IgD-negative memory B cell (primary cell): ENCODE measurements at regions not wholly inside any gene's neighbourhood (a gene's known extent, or its start where the extent isn't known, plus 50 kb on each side); places are given as distances from the start of the nearest gene placed in this dataset.
"Not testable (repeated sequence)": the region's sequence is repeated elsewhere in the genome, so short reads cannot be mapped to it uniquely, and the experiment has no call there.

ENCODE experiments used
- H3K27ac Mint-ChIP-seq, 3 donors: one replicate each; pipeline ENCODE4 v1.8.0; 2020 to 2022; ENCODE audit warnings: mild to moderate bottlenecking in 3 of 3, mixed read lengths in 3 of 3, moderate library complexity in 1 of 3
- H3K27me3 Mint-ChIP-seq: one replicate; pipeline ENCODE4 v1.8.0; 2021; ENCODE audit warnings: mixed read lengths
- H3K36me3 Mint-ChIP-seq: one replicate; pipeline ENCODE4 v1.8.0; 2020; ENCODE audit warnings: mild to moderate bottlenecking, mixed read lengths
- H3K4me1 Mint-ChIP-seq, 3 donors: one replicate each; pipeline ENCODE4 v1.8.0; 2020 to 2022; ENCODE audit warnings: mixed read lengths in 3 of 3, mild to moderate bottlenecking in 1 of 3
- H3K4me3 Mint-ChIP-seq, 4 donors: one replicate each; pipeline ENCODE4 v1.8.0; 2020 to 2022; ENCODE audit warnings: mild to moderate bottlenecking in 4 of 4, mixed read lengths in 4 of 4, moderate library complexity in 3 of 4
- H3K9me3 Mint-ChIP-seq, 3 donors: one replicate each; pipeline ENCODE4 v1.8.0; 2020 to 2021; ENCODE audit warnings: mixed read lengths in 3 of 3, mild to moderate bottlenecking in 1 of 3

DNA sequence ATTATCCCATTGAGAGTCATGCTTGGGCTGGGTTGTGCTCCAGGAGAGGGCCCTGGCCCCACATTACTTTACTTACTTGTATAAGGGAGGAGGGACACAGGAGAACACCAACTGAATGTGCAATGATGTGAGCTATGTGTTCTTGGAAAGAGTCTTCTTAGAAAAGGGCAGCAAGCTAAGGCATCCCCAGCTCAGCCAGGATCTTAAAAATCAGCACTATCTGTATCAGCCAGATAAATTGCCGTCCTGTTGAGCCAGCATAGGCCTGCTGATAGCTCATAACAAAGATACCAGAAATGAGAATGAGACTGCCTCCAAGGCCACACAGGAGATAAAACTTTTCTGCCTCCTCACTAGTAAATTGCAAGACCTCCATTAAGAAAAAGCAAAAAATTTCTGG, 357.5 kb downstream of the CAAP1 start:
- Mint-ChIP-seq H3K27me3 (no peaks in the 10 kb centered on the region), H3K4me1 (no peaks in the 10 kb centered on the region), H3K9me3 (peaks cover 0 to 19% (median 2%) of the 10 kb centered on the region in 3 donors), H3K36me3 (peaks cover 4% of the 10 kb centered on the region), H3K4me3 (no peak overlapping the region), H3K27ac (no peak overlapping the region)

DNA sequence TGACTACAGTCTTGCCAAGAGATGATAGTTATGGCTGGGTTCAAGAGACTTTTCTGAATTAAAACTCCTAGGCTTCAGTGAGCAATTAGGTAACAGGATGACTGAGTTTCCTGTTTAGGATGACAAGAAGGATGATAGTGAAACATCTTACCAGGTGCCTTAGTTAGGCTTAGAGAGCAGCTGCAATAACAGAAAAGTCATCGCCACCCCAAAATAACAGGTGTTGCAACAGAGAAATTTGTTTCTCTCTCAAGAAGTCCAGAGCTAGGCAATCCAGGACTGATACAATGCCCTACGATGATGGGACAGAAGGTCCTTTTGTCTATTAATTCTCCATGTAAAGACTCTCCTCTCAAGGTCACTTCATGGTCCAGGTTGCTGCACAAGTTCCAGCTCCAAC, 361.8 kb downstream of the CAAP1 start:
- no peak overlapping the region for H3K27ac Mint-ChIP-seq
- peaks cover 2% of the 10 kb centered on the region for H3K36me3 Mint-ChIP-seq

DNA sequence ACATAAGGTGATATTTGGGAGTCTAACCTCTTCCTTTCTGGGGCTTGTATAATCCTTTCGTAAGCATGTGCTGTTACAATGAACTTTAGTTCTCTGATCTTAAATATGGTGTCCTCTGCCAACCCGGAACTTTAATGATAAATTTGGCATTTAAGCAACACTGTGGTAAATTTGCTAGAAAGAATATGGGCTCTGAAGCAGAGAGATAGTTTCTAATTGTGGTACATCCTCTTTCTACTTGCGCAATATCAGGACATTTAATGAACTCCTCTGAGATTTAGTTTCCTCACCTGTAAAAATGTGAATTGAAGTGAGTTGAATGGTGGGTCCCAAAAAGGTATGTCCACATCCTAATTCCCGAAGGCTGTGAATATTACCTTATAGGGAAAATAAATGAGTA, 364.7 kb downstream of the CAAP1 start:
- no peaks in the 10 kb centered on the region for H3K27me3 Mint-ChIP-seq
- H3K4me1 Mint-ChIP-seq, result no peaks in the 10 kb centered on the region
- no peaks in the 10 kb centered on the region for H3K36me3 Mint-ChIP-seq
- H3K9me3 Mint-ChIP-seq, result peaks cover 2 to 10% (median 3%) of the 10 kb centered on the region in 3 donors
- no peak overlapping the region for H3K4me3 Mint-ChIP-seq
- H3K27ac Mint-ChIP-seq, result no peak overlapping the region

More for the DNA sequence above, 361.8 kb downstream of the CAAP1 start:
- H3K27me3 Mint-ChIP-seq, result no peaks in the 10 kb centered on the region
- no peaks in the 10 kb centered on the region for H3K4me1 Mint-ChIP-seq
- H3K4me3 Mint-ChIP-seq, result no peak overlapping the region
- peaks cover 2 to 14% (median 3%) of the 10 kb centered on the region in 3 donors for H3K9me3 Mint-ChIP-seq

DNA sequence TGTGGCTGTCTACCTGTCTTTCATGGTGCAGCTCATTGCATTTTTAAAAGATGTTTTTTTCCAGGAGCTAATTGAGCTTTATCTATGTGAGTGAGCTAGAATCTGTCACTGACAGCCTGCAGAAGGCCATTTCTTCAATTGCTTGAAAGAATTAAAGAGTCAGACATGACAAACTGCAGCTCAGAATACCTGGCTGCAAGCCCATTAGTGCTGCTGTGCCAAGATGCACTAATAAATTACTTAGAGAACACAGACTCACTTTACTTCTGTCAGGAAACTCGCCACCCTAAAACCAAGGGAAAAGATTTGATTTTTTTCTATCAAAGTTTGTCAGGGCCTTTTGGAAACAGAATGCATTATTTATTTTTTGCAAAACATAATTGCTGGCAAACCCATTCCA, 368.3 kb downstream of the CAAP1 start:
- Mint-ChIP-seq H3K9me3 (peaks cover 1 to 6% (median 2%) of the 10 kb centered on the region in 3 donors), H3K4me1 (peaks cover 0 to 2% (median 0%) of the 10 kb centered on the region in 3 donors), H3K36me3 (no peaks in the 10 kb centered on the region), H3K4me3 (no peak overlapping the region), H3K27ac (no peak overlapping the region), H3K27me3 (no peaks in the 10 kb centered on the region)

DNA sequence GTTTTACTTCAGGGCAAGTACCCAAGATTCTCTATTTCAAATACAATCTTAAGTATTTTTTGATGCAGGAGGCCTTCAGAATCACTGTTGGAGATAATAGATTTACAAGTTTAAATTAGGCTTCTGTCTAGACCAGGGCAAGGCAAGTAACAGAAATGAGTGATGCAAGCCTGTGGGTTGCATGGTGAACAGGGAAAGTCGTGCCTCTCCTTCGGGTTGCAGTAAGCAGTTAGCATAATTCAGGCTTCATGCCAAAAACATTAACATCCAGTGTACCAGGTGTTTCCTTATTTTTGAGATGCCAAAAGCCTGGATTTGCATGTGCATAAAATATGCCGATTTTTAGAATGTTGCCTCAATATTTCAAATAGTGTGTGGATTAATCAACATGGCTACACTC, 369.0 kb downstream of the CAAP1 start:
- H3K27me3 Mint-ChIP-seq, result no peaks in the 10 kb centered on the region

DNA sequence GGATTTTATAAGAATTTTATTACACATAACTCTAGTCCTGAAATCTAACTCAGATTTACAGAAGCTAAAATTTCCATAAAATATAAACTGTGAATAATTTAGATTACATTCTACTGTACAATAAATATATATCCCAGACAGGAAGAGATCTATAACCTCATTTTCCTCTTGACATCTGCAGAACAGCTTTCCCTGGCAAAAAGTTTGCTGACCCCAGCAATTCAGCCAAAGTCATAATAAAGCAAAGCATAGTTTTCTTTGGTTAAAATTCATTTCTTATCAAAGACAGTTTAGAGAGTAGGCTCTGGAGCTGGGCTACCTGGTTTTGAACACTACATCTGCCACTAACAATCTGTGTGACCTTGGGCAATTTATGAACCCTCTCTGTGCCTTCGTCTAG, 372.5 kb downstream of the CAAP1 start:
- H3K9me3 Mint-ChIP-seq, result peaks cover 0 to 9% (median 0%) of the 10 kb centered on the region in 3 donors
- H3K4me3 Mint-ChIP-seq, result no peak overlapping the region
- no peaks in the 10 kb centered on the region for H3K27me3 Mint-ChIP-seq

More for the DNA sequence above, 369.0 kb downstream of the CAAP1 start:
- peaks cover 0 to 2% (median 0%) of the 10 kb centered on the region in 3 donors for H3K4me1 Mint-ChIP-seq
- H3K4me3 Mint-ChIP-seq, result no peak overlapping the region
- no peaks in the 10 kb centered on the region for H3K36me3 Mint-ChIP-seq
- H3K27ac Mint-ChIP-seq, result no peak overlapping the region
- peaks cover 1 to 6% (median 2%) of the 10 kb centered on the region in 3 donors for H3K9me3 Mint-ChIP-seq

DNA sequence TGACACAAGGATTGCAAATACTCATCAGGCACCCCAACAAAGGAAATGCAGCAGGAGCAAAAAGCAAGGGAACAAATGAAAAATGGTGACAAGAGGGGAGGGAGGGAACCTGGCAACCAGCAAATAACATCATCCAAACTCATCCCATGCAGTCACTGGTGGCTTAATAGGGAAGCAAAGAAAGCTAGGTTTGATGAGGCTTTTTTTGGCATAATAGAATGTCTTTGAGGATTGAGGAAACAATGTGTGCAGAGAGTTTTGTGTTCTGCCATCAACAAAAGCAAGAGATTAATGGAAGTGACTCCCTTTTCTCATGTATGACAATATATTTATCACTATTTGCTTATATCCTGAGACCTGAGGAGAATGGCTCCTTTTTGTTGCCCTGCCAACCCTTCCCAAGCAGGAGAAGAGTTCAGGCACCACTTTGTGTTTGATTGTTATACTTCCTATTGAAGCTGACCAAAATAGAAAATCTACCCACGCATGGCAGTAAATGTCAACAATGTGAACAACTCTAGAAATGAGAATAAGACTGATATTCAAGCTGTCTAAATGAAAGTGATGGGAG, 375.7 kb downstream of the CAAP1 start:
- peaks cover 0 to 2% (median 0%) of the 10 kb centered on the region in 3 donors for H3K4me1 Mint-ChIP-seq
- H3K27me3 Mint-ChIP-seq, result no peaks in the 10 kb centered on the region
- H3K36me3 Mint-ChIP-seq, result no peaks in the 10 kb centered on the region
- H3K9me3 Mint-ChIP-seq, result peaks cover 0 to 6% (median 0%) of the 10 kb centered on the region in 3 donors
- H3K27ac Mint-ChIP-seq, result no peak overlapping the region
- H3K4me3 Mint-ChIP-seq, result no peak overlapping the region

More for the DNA sequence above, 372.5 kb downstream of the CAAP1 start:
- peaks cover 0 to 2% (median 0%) of the 10 kb centered on the region in 3 donors for H3K4me1 Mint-ChIP-seq
- no peaks in the 10 kb centered on the region for H3K36me3 Mint-ChIP-seq
- no peak overlapping the region for H3K27ac Mint-ChIP-seq

DNA sequence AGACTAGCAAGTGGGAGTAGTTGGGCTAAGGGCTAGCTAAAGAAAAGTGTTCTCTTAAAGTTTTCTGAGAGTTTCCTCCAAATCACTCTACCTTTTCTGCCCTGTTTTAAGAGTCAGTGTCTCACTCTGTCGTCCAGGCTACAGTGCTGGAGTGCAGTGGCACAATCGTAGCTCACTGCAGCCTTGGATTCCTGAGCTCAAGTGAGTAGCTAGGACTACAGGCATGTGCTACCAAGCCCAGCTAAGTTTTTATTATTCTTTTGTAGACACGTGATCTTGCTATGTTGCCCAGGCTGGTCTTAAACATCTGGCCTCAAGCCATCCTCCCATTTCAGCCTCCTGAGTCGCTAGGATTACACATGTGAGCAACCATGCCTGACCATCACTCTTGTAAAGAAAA, 378.9 kb downstream of the CAAP1 start:
- Mint-ChIP-seq H3K4me3 (no peak overlapping the region), H3K27me3 (no peaks in the 10 kb centered on the region), H3K4me1 (no peaks in the 10 kb centered on the region), H3K36me3 (no peaks in the 10 kb centered on the region), H3K27ac (no peak overlapping the region), H3K9me3 (peaks cover 0 to 3% (median 3%) of the 10 kb centered on the region in 3 donors)

DNA sequence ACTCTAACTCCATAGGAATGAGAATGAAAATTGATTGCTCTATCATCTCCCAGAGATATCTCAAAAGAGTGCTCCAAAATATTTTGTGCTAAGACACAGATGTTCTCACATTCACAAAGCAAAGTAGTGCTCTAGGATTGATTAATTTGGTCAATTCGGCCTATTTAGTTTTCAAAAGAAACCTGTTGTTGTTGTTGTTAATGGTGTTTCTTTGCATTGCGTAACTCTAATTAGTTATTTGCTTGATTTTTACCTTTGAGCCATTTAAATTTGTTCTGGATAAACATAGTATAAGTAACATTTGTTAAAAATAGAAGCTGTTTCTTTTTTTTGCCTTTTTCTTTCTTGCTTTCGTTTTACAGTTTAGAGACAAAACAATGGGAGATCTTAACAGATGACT, 382.5 kb downstream of the CAAP1 start:
- H3K4me1 Mint-ChIP-seq, result no peaks in the 10 kb centered on the region
- H3K27me3 Mint-ChIP-seq, result no peaks in the 10 kb centered on the region
- H3K4me3 Mint-ChIP-seq, result no peak overlapping the region
- H3K36me3 Mint-ChIP-seq, result no peaks in the 10 kb centered on the region
- H3K9me3 Mint-ChIP-seq, result peaks cover 0 to 3% (median 0%) of the 10 kb centered on the region in 3 donors
- no peak overlapping the region for H3K27ac Mint-ChIP-seq

DNA sequence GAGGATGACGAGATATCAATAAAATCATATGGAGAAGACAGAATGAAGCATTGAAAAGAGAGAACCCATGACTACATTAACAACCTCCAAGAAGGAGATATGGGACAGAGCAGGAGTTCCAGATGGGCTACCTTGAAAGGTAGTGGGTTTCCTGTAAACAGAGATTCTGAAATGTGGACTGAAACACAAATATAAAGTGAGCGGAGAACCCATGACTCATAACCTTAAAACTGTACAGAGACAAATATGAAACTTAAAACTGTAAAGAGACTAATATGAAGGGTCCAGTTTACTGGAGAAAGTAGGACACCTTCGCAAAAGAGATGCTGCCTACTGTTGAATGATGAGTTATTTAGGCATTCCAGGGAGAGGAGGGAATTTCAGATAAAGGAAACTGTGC, 383.7 kb downstream of the CAAP1 start:
- Mint-ChIP-seq H3K36me3 (no peaks in the 10 kb centered on the region), H3K27ac (no peak overlapping the region), H3K4me3 (no peak overlapping the region), H3K4me1 (no peaks in the 10 kb centered on the region), H3K9me3 (peaks cover 0 to 5% (median 0%) of the 10 kb centered on the region in 3 donors), H3K27me3 (no peaks in the 10 kb centered on the region)

DNA sequence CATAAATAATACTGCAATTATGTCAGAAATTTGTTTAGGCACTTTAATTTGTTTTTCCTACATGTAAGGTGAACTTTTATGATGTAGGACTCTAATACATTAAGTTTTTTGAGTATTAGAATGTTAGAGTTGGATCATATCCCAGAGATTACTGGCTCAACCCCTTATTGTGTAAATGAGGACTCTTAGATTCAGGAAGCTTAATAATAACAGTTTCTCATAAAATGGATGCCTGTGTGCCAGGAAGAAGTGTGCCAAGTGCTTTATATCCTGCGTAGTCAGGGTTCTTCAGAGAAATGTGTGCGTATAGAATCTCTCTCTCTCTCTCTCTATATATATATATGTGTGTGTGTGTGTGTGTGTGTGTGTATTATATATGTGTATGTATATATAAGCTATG, 388.5 kb downstream of the CAAP1 start:
- no peaks in the 10 kb centered on the region for H3K4me1 Mint-ChIP-seq
- peaks cover 0 to 5% (median 2%) of the 10 kb centered on the region in 3 donors for H3K9me3 Mint-ChIP-seq
- no peak overlapping the region for H3K27ac Mint-ChIP-seq
- no peaks in the 10 kb centered on the region for H3K36me3 Mint-ChIP-seq
- H3K4me3 Mint-ChIP-seq, result no peak overlapping the region
- H3K27me3 Mint-ChIP-seq, result no peaks in the 10 kb centered on the region

DNA sequence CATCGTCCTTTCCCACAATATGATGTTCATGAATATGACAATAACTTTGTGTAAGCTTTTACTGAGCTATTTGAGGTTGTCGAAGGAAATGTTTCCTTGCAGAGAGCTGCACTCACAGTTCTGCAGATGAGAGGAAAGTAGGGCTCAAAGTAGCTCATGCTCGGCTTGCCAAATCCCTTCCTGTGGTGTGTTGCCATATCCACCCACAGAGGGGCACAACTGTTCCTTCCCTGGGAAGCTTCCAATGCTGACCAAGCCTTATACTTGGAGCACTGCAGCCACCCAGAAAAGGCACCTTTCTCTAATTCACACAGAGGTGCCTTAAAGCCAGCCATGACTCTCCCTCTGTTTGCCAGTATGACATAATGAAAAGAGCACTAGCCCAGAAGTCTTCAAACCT, 390.3 kb downstream of the CAAP1 start:
- H3K27me3 Mint-ChIP-seq, result no peaks in the 10 kb centered on the region
- no peak overlapping the region for H3K4me3 Mint-ChIP-seq
- no peak overlapping the region for H3K27ac Mint-ChIP-seq
- no peaks in the 10 kb centered on the region for H3K4me1 Mint-ChIP-seq
- peaks cover 6 to 10% (median 9%) of the 10 kb centered on the region in 3 donors for H3K9me3 Mint-ChIP-seq
- H3K36me3 Mint-ChIP-seq, result no peaks in the 10 kb centered on the region

DNA sequence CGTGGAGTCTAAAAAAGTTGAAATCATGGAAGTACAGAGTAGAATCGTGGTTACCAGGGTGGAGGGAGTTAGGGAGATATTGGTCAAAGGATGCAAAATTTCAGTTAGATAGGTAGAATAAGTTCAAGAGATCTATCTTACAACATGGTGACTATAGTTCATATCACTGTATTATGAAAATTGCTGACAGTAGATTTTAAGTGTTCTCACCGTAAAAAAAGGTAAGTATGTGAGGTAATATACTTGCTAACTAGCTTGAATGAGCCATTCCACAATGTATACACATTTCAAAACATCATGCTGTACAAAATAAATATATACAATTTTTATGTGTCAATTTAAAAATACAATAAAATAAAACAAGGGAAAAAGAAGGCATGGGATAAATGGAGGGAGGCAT, 392.1 kb downstream of the CAAP1 start:
- peaks cover 6 to 11% (median 11%) of the 10 kb centered on the region in 3 donors for H3K9me3 Mint-ChIP-seq
- H3K4me1 Mint-ChIP-seq, result no peaks in the 10 kb centered on the region
- H3K36me3 Mint-ChIP-seq, result no peaks in the 10 kb centered on the region
- no peak overlapping the region for H3K4me3 Mint-ChIP-seq
- no peak overlapping the region for H3K27ac Mint-ChIP-seq
- no peaks in the 10 kb centered on the region for H3K27me3 Mint-ChIP-seq

DNA sequence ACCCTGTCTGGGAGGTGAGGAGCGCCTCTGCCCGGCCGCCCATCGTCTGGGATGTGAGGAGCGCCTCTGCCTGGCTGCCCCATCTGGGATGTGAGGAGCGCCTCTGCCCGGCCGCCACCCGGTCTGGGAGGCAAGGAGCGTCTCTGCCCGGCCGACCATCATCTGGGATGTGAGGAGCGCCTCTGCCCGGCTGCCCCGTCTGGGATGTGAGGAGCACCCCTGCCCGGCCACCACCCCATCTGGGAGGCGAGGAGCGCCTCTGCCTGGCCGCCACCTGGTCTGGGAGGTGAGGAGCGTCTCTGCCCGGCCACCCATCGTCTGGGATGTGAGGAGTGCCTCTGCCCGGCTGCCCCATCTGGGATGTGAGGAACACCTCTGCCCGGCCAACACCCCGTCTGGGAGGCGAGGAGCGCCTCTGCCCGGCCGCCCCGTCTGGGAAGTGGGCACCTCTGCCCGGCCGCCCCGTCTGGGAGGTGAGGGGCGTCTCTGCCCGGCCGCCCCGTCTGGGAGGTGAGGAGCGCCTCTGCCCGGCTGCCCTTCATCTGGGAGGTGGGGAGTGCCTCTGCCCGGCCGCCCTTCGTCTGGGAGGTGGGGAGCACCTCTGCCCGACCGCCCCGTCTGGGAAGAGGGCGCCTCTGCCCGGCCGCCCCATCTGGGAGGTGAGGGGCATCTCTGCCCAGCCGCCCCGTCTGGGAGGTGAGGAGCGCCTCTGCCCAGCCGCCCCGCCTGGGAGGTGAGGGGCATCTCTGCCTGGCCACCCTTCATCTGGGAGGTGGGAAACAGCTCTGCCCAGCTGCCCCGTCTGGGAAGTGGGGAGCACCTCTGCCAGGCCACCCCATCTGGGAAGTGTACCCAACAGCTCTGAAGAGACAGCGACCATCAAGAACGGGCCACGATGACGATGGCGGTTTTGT, 399.7 kb downstream of the CAAP1 start:
- not testable (repeated sequence) for H3K4me3 Mint-ChIP-seq

DNA sequence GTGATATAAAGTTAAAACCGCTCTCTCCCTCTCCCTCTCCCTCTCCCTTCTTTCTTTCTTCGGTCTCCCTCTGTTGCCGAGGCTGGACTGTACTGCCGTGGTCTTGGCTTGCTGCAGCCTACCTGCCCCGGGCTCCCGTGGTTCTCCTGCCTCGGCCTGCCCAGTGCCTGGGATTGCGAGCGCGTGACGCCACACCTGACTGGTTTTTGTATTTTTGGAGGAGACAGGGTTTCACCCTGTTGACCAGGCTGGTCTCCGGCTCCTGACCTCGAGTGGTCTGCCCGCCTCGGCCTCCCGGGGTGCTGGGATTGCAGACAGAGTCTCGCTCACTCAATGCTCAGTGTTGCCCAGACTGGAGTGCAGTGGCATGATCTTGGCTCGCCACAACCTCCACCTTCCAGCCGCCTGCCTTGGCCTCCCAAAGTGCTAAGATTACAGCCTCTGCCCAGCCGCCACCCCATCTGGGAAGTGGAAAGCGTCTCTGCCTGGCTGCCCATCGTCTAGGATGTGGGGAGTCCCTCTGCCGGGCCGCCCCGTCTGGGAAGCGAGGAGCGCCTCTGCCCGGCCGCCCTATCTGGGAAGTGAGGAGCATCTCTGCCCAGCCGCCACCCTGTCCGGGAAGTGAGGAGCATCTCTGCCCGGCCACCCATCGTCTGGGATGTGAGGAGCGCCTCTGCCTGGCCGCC, 400.5 kb downstream of the CAAP1 start:
- not testable (repeated sequence) for H3K27me3 Mint-ChIP-seq, H3K27ac Mint-ChIP-seq, H3K4me3 Mint-ChIP-seq, H3K4me1 Mint-ChIP-seq, H3K36me3 Mint-ChIP-seq, H3K9me3 Mint-ChIP-seq

More for the DNA sequence above, 399.7 kb downstream of the CAAP1 start:
- not testable (repeated sequence) for H3K27ac Mint-ChIP-seq, H3K36me3 Mint-ChIP-seq, H3K27me3 Mint-ChIP-seq, H3K9me3 Mint-ChIP-seq, H3K4me1 Mint-ChIP-seq
